GM12878 (cell line): ENCODE measurements at regions not wholly inside any gene's neighbourhood (a gene's known extent, or its start where the extent isn't known, plus 50 kb on each side); places are given as distances from the start of the nearest gene placed in this dataset.

ENCODE experiments used
- ATAC-seq: fragments of 200-7000 bp; cut with Tn5 transposase; 3 replicates; pipeline ENCODE4 v1.9.1; 2020; ENCODE audit warnings: mild to moderate bottlenecking, moderate library complexity
- BruUV-seq: library from RNA; stranded (reverse); fragments of 400-500 nt; replicated peaks from 2 replicates; lab custom pipeline; 2021; lab: Mats Ljungman, UMichigan
- CTCF ChIA-PET: fragments of 300-600 bp; sonication (Branson Sonifier 250); formaldehyde crosslinking; extraction: SDS; loops from one replicate; lab custom pipeline; 2021; ENCODE audit warnings: inconsistent platforms; lab: Yijun Ruan, JAX
- POLR2A ChIA-PET: fragments of 350-600 bp; formaldehyde crosslinking; extraction: SDS; loops from one replicate; lab custom pipeline; 2021; ENCODE audit warnings: inconsistent platforms; lab: Charles Lee
- RAD21 ChIA-PET: fragments of 300-600 bp; sonication (Branson Sonifier 250); formaldehyde crosslinking; loops from one replicate; lab custom pipeline; 2023; ENCODE audit warnings: antibody characterized with exemption; ENCODE audit not compliant: unreplicated experiment; lab: Charles Lee
- SMC1A ChIA-PET: fragments of 300-600 bp; sonication (Branson Sonifier 250); formaldehyde crosslinking; loops from one replicate; lab custom pipeline; 2023; ENCODE audit not compliant: unreplicated experiment, uncharacterized antibody; lab: Charles Lee
- DNase-seq: peaks from one replicate; pipeline ENCODE4 v3.0.0-alpha.2; 2011; ENCODE audit warnings: low read depth, low spot score
- FAIRE-seq: peaks from 3 replicates; lab custom pipeline; 2011; peaks lifted over from hg19 to GRCh38; lab: Jason Lieb, UNC
- H2AFZ ChIP-seq: 2 replicates; pipeline ENCODE4 v1.6.0; 2011; ENCODE audit warnings: low read depth, low read length, control low read depth; ENCODE audit not compliant: control insufficient read depth
- H3K27ac ChIP-seq: 2 replicates; pipeline ENCODE4 v1.5.1; 2011; ENCODE audit warnings: control low read depth; ENCODE audit not compliant: control insufficient read depth, insufficient read depth
- H3K27me3 ChIP-seq, 2 experiments: replicated peaks in 1 of 2; 2 replicates each; pipeline versions ENCODE4 v1.6.0 to v1.6.1; 2011; ENCODE audit warnings: low read length in 1 of 2; ENCODE audit not compliant: control insufficient read depth in 2 of 2, insufficient read depth in 2 of 2
- H3K36me3 ChIP-seq, 2 experiments: 2 replicates each; pipeline ENCODE4 v1.5.1; 2011; ENCODE audit warnings: low read length in 1 of 2; ENCODE audit not compliant: control insufficient read depth in 2 of 2, insufficient read depth in 2 of 2
- H3K4me1 ChIP-seq: 2 replicates; pipeline ENCODE4 v1.6.1; 2011; ENCODE audit warnings: mild to moderate bottlenecking, low read length, moderate library complexity, mixed read lengths; ENCODE audit not compliant: control insufficient read depth, insufficient read depth
- H3K4me2 ChIP-seq: 2 replicates; pipeline ENCODE4 v1.6.0; 2011; ENCODE audit warnings: control low read depth; ENCODE audit not compliant: control insufficient read depth, insufficient read depth
- H3K4me3 ChIP-seq: fragments of 200-600 bp; sonication (generic); 2 replicates; pipeline ENCODE4 v1.5.1; 2016
- H3K79me2 ChIP-seq: 2 replicates; pipeline ENCODE4 v1.6.0; 2011; ENCODE audit warnings: low read length; ENCODE audit not compliant: control insufficient read depth, insufficient read depth
- H3K9ac ChIP-seq: 2 replicates; pipeline ENCODE4 v1.8.0; 2011; ENCODE audit warnings: low read length, control low read depth, mixed read lengths; ENCODE audit not compliant: control insufficient read depth, insufficient read depth
- H3K9me3 ChIP-seq: replicated peaks from 3 replicates; pipeline ENCODE4 v1.5.1; 2011; ENCODE audit warnings: mild to moderate bottlenecking, low read length; ENCODE audit not compliant: control insufficient read depth, insufficient read depth
- H4K20me1 ChIP-seq: 2 replicates; pipeline ENCODE4 v1.6.0; 2011; ENCODE audit not compliant: control insufficient read depth, insufficient read depth
- ASH2L ChIP-seq: fragments of 300-600, 200-600 bp; sonication (generic); IDR thresholded peaks from 2 replicates; pipeline ENCODE4 v1.6.1; 2017; ENCODE audit warnings: low read depth, mild to moderate bottlenecking, borderline replicate concordance
- BHLHE40 ChIP-seq, 2 experiments: fragments of 450-650 bp in 1 of 2; IDR thresholded peaks; 2 replicates each; pipeline ENCODE4 v1.6.1; 2011 to 2017; ENCODE audit warnings: low read depth in 2 of 2, borderline replicate concordance in 1 of 2, improper control_type of control experiment in 1 of 2, low read length in 1 of 2, mild to moderate bottlenecking in 1 of 2
- CBX3 ChIP-seq: fragments of 200-600 bp; sonication (generic); IDR thresholded peaks from 2 replicates; pipeline ENCODE4 v1.6.1; 2016; ENCODE audit warnings: low read depth, borderline replicate concordance
- CHD2 ChIP-seq: IDR thresholded peaks from 2 replicates; pipeline ENCODE4 v1.6.1; 2011; ENCODE audit warnings: low read depth, low read length, improper control_type of control experiment, borderline replicate concordance
- DPF2 ChIP-seq: fragments of 450-650 bp; IDR thresholded peaks from 2 replicates; pipeline ENCODE4 v1.6.1; 2017; ENCODE audit warnings: mild to moderate bottlenecking
- IRF4 ChIP-seq: IDR thresholded peaks from 2 replicates; pipeline ENCODE4 v1.6.1; 2011; ENCODE audit warnings: low read depth, low read length
- MEF2A ChIP-seq: IDR thresholded peaks from 2 replicates; pipeline ENCODE4 v1.6.1; 2011; ENCODE audit warnings: low read depth, mild to moderate bottlenecking, low read length, moderate library complexity; ENCODE audit not compliant: insufficient read depth
- MEF2B ChIP-seq: fragments of 450-650 bp; IDR thresholded peaks from 2 replicates; pipeline ENCODE4 v1.6.1; 2018; ENCODE audit warnings: mild to moderate bottlenecking, moderate library complexity; ENCODE audit not compliant: partially characterized antibody, poor library complexity, severe bottlenecking
- NR2C2 ChIP-seq: IDR thresholded peaks from 2 replicates; pipeline ENCODE4 v1.6.1; 2011; ENCODE audit warnings: borderline replicate concordance, low read depth; ENCODE audit not compliant: control insufficient read depth, insufficient read length
- PAX8 ChIP-seq: fragments of 450-650 bp; IDR thresholded peaks from 2 replicates; pipeline ENCODE4 v1.6.1; 2017; ENCODE audit warnings: mild to moderate bottlenecking, moderate library complexity
- POLR2AphosphoS5 ChIP-seq: IDR thresholded peaks from 2 replicates; pipeline ENCODE4 v1.6.1; 2011; ENCODE audit warnings: mild to moderate bottlenecking, low read length, inconsistent platforms
- RAD21 ChIP-seq: IDR thresholded peaks from 2 replicates; pipeline ENCODE4 v1.6.1; 2011; ENCODE audit warnings: mild to moderate bottlenecking, low read depth, low read length, moderate library complexity; ENCODE audit not compliant: insufficient read depth
- RUNX3 ChIP-seq: IDR thresholded peaks from 2 replicates; pipeline ENCODE4 v1.6.1; 2012; ENCODE audit warnings: low read length, inconsistent platforms
- SMAD5 ChIP-seq: IDR thresholded peaks from 2 replicates; pipeline ENCODE4 v1.6.1; 2016; ENCODE audit warnings: antibody characterized with exemption, low read depth
- TARDBP ChIP-seq: IDR thresholded peaks from 2 replicates; pipeline ENCODE4 v1.6.1; 2016; ENCODE audit warnings: borderline replicate concordance
- ZNF217 ChIP-seq: fragments of 450-650 bp; IDR thresholded peaks from 2 replicates; pipeline ENCODE4 v1.6.1; 2017; ENCODE audit warnings: antibody characterized with exemption, mild to moderate bottlenecking
- WGBS: methylation state at CpG from one replicate; pipeline ENCODE4 v1.1.6; 2016; ENCODE audit warnings: low lambda C conversion rate; ENCODE audit not compliant: insufficient replicate concordance, insufficient coverage; ENCODE audit errors: missing lambda C conversion rate; 5-methylcytosine and 5-hydroxymethylcytosine counted together
- in situ Hi-C: fragments of 300-500 bp; cut with MboI; formaldehyde crosslinking; loops from 9 replicates; pipeline ENCODE4 v1.14.3; 2018; ENCODE audit warnings: mixed read lengths
- intact Hi-C: fragments of 100-400 bp; cut with micrococcal nuclease; formaldehyde crosslinking; loops from one replicate; pipeline ENCODE4 v1.14.2; 2022; ENCODE audit not compliant: unreplicated experiment
- TF ChIP-seq, protein P1 (sequence below): fragments of 450-650 bp; conservative IDR thresholded peaks from 2 replicates; pipeline ENCODE4 v1.6.1; 2017; ENCODE audit warnings: mild to moderate bottlenecking, moderate library complexity
- TF ChIP-seq, protein P2 (sequence below): fragments of 450-650 bp; formaldehyde crosslinking; IDR thresholded peaks from 2 replicates; pipeline ENCODE4 v1.4.0; 2020; ENCODE audit warnings: mild to moderate bottlenecking, moderate library complexity
- TF ChIP-seq, protein P3 (sequence below): IDR thresholded peaks from 2 replicates; pipeline ENCODE4 v1.6.1; 2012; ENCODE audit warnings: low read depth, low read length, improper control_type of control experiment

DNA sequence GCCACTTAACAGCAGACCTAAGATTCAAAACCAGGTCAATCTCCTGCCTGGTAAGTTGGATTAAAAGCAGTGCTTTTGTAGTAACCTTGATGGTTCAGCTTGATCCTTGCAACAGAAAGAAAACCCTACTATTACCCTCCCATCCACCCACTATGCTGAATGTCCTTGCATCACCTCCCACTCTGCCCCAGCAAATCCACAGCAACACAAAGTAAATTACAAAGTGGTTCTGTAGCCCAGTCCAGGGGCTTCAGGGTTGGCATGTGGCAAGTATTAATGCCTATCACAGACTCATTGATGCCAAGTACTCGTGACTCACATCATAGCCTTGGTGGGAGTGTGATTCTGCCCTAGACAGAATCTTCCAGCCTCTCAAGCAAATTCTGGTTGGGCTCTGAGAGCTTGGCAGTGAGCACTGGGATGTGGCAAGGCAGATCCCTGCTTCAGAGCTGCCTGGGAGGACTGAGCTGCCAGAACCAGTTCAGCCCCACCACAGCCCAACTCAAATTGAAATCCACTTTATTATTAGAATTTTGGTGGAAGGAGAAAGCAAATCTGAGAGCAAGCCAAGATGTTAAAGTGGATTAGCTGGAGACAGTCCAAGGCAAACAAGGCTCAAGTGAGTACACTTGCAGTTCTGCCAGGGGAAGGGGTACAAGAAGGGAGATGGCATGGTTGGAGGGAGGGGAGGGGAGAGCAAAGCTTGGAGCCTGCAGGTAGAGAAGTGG lies 225.8 kb upstream of the UMPS start:
- in situ Hi-C loops = no loop called here
- POLR2A ChIA-PET = no interaction called here

More for the DNA sequence above, 225.8 kb upstream of the UMPS start:
- no peaks in the 10 kb centered on the region for H3K36me3 ChIP-seq
- ChIA-PET SMC1A (no interaction called here), RAD21 (interaction anchor here (1.1 to 1.5 kb wide), 2 partner anchors 43 to 45 kb away, joined by 3 to 4 read pairs; no protein-coding TSS in a partner anchor), CTCF (interaction anchor here (0.9 to 1.4 kb wide), 3 partner anchors 47 to 185 kb away, joined by 3 to 4 read pairs (median 4); no protein-coding TSS in a partner anchor)
- intact Hi-C loops = no loop called here
- no peaks in the 10 kb centered on the region for H3K4me1 ChIP-seq
- DNase-seq (no peak), FAIRE-seq (peak; percentile 18), ATAC-seq (no peak)
- no peaks in the 10 kb centered on the region for H3K79me2 ChIP-seq
- no peak overlapping the region for H3K9ac ChIP-seq
- H3K27ac ChIP-seq = no peak overlapping the region
- no TSS peak for BruUV-seq
- no peak for TF ChIP-seq MEF2B
- no peak for TF ChIP-seq RUNX3
- TF ChIP-seq PAX8 = no peak
- TF ChIP-seq SMAD5 = no peak
- no peak for TF ChIP-seq RAD21
- TF ChIP-seq POLR2AphosphoS5 = no peak
- TF ChIP-seq, protein P1, sequence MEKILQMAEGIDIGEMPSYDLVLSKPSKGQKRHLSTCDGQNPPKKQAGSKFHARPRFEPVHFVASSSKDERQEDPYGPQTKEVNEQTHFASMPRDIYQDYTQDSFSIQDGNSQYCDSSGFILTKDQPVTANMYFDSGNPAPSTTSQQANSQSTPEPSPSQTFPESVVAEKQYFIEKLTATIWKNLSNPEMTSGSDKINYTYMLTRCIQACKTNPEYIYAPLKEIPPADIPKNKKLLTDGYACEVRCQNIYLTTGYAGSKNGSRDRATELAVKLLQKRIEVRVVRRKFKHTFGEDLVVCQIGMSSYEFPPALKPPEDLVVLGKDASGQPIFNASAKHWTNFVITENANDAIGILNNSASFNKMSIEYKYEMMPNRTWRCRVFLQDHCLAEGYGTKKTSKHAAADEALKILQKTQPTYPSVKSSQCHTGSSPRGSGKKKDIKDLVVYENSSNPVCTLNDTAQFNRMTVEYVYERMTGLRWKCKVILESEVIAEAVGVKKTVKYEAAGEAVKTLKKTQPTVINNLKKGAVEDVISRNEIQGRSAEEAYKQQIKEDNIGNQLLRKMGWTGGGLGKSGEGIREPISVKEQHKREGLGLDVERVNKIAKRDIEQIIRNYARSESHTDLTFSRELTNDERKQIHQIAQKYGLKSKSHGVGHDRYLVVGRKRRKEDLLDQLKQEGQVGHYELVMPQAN = no peak
- TF ChIP-seq TARDBP = no peak
- TF ChIP-seq, protein P2, sequence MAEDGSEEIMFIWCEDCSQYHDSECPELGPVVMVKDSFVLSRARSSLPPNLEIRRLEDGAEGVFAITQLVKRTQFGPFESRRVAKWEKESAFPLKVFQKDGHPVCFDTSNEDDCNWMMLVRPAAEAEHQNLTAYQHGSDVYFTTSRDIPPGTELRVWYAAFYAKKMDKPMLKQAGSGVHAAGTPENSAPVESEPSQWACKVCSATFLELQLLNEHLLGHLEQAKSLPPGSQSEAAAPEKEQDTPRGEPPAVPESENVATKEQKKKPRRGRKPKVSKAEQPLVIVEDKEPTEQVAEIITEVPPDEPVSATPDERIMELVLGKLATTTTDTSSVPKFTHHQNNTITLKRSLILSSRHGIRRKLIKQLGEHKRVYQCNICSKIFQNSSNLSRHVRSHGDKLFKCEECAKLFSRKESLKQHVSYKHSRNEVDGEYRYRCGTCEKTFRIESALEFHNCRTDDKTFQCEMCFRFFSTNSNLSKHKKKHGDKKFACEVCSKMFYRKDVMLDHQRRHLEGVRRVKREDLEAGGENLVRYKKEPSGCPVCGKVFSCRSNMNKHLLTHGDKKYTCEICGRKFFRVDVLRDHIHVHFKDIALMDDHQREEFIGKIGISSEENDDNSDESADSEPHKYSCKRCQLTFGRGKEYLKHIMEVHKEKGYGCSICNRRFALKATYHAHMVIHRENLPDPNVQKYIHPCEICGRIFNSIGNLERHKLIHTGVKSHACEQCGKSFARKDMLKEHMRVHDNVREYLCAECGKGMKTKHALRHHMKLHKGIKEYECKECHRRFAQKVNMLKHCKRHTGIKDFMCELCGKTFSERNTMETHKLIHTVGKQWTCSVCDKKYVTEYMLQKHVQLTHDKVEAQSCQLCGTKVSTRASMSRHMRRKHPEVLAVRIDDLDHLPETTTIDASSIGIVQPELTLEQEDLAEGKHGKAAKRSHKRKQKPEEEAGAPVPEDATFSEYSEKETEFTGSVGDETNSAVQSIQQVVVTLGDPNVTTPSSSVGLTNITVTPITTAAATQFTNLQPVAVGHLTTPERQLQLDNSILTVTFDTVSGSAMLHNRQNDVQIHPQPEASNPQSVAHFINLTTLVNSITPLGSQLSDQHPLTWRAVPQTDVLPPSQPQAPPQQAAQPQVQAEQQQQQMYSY (CRISPR knock-in tag) = no peak
- no peak for TF ChIP-seq IRF4
- TF ChIP-seq DPF2 = no peak
- TF ChIP-seq CBX3 = no peak
- TF ChIP-seq ZNF217 = no peak
- TF ChIP-seq NR2C2 = no peak
- TF ChIP-seq, protein P3, sequence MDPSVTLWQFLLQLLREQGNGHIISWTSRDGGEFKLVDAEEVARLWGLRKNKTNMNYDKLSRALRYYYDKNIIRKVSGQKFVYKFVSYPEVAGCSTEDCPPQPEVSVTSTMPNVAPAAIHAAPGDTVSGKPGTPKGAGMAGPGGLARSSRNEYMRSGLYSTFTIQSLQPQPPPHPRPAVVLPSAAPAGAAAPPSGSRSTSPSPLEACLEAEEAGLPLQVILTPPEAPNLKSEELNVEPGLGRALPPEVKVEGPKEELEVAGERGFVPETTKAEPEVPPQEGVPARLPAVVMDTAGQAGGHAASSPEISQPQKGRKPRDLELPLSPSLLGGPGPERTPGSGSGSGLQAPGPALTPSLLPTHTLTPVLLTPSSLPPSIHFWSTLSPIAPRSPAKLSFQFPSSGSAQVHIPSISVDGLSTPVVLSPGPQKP = no peak
- TF ChIP-seq MEF2A = no peak
- no peak for TF ChIP-seq ASH2L
- TF ChIP-seq CHD2 = no peak
- TF ChIP-seq BHLHE40 (IDR thresholded peaks at IDR 0.05; ENCODE audit: borderline replicate concordance in 1 of 2, low read depth in 2 of 2, low read length in 1 of 2) = no peak
- no peak overlapping the region for H3K4me3 ChIP-seq
- H2AFZ ChIP-seq = no peak overlapping the region
- WGBS = 0% methylated on average over 1 of the region's 1 CpG
- H3K4me2 ChIP-seq = no peak overlapping the region
- H3K9me3 ChIP-seq = no peaks in the 10 kb centered on the region
- no peaks in the 10 kb centered on the region for H4K20me1 ChIP-seq
- H3K27me3 ChIP-seq = peaks cover 0 to 4% of the 10 kb centered on the region in 2 experiments; a peak in 3 of 4 replicates
